ENCODE measurements at regions not wholly inside any gene's neighbourhood (a gene's known extent, or its start where the extent isn't known, plus 50 kb on each side); places are given as distances from the start of the nearest gene placed in this dataset.

GRCh38 chr6:40738551-40739193, 151.5 kb upstream of the LRFN2 start:
- TF ChIP-seq, protein P1, sequence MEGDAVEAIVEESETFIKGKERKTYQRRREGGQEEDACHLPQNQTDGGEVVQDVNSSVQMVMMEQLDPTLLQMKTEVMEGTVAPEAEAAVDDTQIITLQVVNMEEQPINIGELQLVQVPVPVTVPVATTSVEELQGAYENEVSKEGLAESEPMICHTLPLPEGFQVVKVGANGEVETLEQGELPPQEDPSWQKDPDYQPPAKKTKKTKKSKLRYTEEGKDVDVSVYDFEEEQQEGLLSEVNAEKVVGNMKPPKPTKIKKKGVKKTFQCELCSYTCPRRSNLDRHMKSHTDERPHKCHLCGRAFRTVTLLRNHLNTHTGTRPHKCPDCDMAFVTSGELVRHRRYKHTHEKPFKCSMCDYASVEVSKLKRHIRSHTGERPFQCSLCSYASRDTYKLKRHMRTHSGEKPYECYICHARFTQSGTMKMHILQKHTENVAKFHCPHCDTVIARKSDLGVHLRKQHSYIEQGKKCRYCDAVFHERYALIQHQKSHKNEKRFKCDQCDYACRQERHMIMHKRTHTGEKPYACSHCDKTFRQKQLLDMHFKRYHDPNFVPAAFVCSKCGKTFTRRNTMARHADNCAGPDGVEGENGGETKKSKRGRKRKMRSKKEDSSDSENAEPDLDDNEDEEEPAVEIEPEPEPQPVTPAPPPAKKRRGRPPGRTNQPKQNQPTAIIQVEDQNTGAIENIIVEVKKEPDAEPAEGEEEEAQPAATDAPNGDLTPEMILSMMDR (IDR thresholded peaks at IDR 0.05 in 2 of 3, conservative IDR thresholded peaks at IDR 0.05 in 1 of 3; ENCODE audit: borderline replicate concordance in 1 of 3, insufficient read depth in 1 of 3, low read depth in 2 of 3, low read length in 2 of 3): no peak
- TF ChIP-seq EZH2phosphoT487 (IDR thresholded peaks at IDR 0.05; ENCODE audit: borderline replicate concordance) (no peak), POLR2AphosphoS5 (IDR thresholded peaks at IDR 0.05; ENCODE audit: low read depth, low read length) (no peak), ZNF274 (IDR thresholded peaks at IDR 0.05; ENCODE audit: low read depth, low read length) (no peak), EZH2 (IDR thresholded peaks at IDR 0.05) (no peak)
- TF ChIP-seq, protein P2, sequence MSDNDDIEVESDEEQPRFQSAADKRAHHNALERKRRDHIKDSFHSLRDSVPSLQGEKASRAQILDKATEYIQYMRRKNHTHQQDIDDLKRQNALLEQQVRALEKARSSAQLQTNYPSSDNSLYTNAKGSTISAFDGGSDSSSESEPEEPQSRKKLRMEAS (IDR thresholded peaks at IDR 0.05): no peak

All from HCT116 (cell line).